ENCODE measurements at regions not wholly inside any gene's neighbourhood (a gene's known extent, or its start where the extent isn't known, plus 50 kb on each side); places are given as distances from the start of the nearest gene placed in this dataset.

DNA sequence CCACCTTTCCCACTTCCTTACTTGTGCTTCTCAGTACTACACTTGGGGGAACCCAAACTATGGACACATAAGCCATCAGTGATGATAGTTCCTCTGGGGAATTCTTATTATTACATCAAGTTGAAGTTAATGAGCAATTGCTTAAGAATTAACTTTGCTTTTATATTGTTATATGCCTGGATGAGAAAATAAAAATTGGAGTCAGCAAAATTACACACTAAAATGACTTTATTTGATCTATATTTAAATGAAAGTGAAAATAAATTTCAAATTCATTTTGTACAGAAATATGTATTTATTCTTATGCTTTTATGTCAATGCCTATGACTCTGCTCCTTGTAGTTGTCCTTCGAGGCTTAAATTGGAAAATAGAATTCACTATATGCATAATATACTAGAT lies 149.4 kb upstream of the KCND2 start:
- no peak for DNase-seq (ENCODE audit: low read depth)
- no peak overlapping the region for H3K4me3 ChIP-seq (ENCODE audit: low read length)
- TF ChIP-seq, protein P1, sequence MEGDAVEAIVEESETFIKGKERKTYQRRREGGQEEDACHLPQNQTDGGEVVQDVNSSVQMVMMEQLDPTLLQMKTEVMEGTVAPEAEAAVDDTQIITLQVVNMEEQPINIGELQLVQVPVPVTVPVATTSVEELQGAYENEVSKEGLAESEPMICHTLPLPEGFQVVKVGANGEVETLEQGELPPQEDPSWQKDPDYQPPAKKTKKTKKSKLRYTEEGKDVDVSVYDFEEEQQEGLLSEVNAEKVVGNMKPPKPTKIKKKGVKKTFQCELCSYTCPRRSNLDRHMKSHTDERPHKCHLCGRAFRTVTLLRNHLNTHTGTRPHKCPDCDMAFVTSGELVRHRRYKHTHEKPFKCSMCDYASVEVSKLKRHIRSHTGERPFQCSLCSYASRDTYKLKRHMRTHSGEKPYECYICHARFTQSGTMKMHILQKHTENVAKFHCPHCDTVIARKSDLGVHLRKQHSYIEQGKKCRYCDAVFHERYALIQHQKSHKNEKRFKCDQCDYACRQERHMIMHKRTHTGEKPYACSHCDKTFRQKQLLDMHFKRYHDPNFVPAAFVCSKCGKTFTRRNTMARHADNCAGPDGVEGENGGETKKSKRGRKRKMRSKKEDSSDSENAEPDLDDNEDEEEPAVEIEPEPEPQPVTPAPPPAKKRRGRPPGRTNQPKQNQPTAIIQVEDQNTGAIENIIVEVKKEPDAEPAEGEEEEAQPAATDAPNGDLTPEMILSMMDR (conservative IDR thresholded peaks at IDR 0.05; ENCODE audit: low read depth, low read length): no peak

DNA sequence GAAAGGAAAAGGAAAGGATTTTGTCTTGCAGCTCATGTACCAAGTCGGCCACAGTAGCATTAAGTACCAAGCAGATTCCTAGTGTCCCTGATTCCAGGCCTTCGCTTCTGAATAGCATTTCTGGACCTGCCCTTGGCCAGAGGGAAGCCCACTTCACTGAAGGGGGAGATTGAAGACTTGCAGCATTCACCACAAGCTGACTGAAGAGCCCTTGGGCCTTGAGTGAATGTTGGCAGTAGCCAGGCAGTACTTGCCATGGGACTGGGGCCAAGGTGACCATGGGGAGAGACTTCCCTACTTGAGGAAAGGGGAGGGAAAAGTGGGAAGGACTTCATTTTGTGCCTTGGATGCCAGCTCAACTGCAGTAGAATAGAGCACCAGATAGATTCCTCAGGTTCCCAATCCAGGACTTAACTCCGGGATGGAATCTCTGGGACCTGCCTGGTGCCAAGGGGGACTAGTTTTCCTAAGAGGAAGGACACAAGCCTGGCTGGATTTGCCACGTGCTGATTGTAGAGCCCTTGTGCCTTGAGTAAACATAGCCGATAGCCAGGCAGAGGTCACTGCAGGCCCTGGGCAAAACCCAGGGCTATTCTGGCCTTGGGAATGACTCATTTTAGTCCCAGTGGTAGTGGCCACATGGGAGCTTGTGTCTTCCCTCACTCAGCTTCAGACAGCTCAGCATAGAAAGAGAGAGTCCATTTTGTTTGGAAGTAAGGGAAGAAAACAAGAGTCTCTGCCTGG lies 141.7 kb upstream of the KCND2 start:
- no peak overlapping the region for H3K4me3 ChIP-seq (ENCODE audit: low read length)
- DNase-seq (ENCODE audit: low read depth): no peak
- TF ChIP-seq, protein P1 (conservative IDR thresholded peaks at IDR 0.05; ENCODE audit: low read depth, low read length): no peak

DNA sequence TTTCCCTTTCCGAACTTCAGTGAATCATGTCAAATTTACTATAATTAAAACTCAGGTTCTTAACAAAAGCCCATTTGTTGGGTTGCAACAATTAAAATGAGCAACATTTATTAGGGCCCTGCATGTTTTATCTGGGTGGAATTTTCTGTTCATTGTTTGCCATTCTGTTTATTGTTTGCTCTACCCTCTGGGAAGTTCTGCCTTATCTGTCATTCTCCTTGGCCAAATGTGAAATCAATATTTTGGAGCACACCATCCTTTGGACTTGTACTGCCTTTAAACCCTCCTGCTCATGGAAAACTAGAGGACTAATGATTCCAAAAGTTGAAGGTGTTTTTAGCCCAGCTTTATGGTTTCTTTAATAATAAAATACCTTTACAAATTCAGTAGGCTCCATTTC lies 134.5 kb upstream of the KCND2 start:
- no peak overlapping the region for H3K4me3 ChIP-seq (ENCODE audit: low read length)
- DNase-seq (ENCODE audit: low read depth): no peak
- TF ChIP-seq, protein P1 (conservative IDR thresholded peaks at IDR 0.05; ENCODE audit: low read depth, low read length): no peak

DNA sequence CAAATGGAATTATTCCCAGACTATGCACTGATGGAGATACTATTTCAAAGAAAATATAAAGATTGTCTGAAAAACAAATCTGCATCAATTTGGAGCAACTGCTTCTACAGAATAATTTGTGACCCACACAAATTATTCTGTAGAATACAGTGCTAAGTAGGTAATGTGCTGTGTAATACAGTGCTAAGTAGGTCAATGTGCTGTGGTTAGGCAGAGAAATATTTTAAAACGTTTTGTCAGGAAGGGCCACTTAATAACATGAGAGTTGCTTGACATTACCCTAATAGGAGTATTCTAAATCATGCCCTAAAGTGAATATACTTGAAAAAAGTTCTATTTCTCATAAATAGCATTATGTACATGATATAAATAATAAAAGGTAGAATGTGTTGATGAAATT lies 116.5 kb upstream of the KCND2 start:
- H3K4me3 ChIP-seq (ENCODE audit: low read length): no peak overlapping the region
- no peak for DNase-seq (ENCODE audit: low read depth)
- TF ChIP-seq, protein P1 (conservative IDR thresholded peaks at IDR 0.05; ENCODE audit: low read depth, low read length): no peak

DNA sequence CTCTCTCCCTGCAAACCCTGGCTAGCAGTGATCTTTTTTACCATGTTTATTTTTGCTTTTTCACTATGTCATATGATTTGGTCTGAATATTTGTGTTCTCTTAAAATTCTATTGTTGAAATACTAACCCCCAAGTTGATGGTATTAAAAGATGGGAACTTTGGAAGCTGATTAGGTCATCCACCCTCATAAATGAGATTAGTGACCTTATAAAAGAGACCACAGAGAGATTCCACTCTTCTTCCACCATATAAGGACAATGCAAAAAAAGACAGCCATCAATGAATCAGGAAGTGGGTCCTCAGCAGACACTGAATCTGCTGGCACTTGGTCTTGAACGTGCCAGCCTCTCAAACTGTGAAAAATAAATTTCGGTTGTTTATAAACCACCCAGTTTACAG lies 112.8 kb upstream of the KCND2 start:
- DNase-seq (ENCODE audit: low read depth): no peak
- H3K4me3 ChIP-seq (ENCODE audit: low read length): no peak overlapping the region
- TF ChIP-seq, protein P1 (conservative IDR thresholded peaks at IDR 0.05; ENCODE audit: low read depth, low read length): no peak

DNA sequence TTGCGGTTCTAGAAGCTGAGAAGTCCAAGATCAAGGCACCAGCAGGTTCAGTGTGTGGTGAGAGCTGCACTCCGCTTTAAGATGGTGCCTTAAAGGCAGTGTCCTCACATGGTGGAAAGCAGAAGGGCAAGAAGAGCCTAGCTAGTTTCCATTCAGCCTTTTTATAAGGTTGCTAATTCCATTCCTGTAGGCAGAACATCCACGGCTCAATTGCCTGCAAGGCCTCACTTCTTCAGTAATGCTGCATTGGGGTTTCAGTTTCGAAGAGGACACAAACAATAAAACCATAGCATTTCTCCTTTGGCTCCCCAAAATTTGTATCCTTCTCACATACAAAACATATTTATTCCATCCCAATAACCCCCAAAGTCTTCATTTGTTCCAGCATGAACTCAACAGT lies 109.5 kb upstream of the KCND2 start:
- DNase-seq (ENCODE audit: low read depth): no peak
- H3K4me3 ChIP-seq (ENCODE audit: low read length): no peak overlapping the region
- TF ChIP-seq, protein P1 (conservative IDR thresholded peaks at IDR 0.05; ENCODE audit: low read depth, low read length): no peak

DNA sequence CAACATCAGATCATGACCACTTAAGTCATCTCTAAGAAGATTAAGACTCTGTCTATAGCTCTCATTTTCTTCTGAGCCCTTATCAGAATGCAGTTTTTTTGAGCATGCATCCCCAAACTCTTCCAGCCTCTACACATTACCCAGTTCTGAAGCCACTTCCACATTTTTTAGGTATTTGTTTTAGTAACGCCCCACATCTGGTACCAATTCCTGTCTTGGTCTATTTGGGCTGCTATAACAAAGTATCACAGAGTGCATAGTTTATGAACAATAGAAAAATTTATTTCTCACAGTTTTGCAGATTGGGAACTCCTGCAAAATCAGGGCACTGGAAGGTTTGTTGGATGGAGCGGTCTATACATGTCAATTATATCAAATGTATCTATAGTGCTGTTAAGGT lies 107.7 kb upstream of the KCND2 start:
- TF ChIP-seq, protein P1 (conservative IDR thresholded peaks at IDR 0.05; ENCODE audit: low read depth, low read length): no peak
- DNase-seq (ENCODE audit: low read depth): no peak
- H3K4me3 ChIP-seq (ENCODE audit: low read length): no peak overlapping the region

All from retinal pigment epithelial cell (primary cell).